ENCODE measurements at regions not wholly inside any gene's neighbourhood (a gene's known extent, or its start where the extent isn't known, plus 50 kb on each side); places are given as distances from the start of the nearest gene placed in this dataset.

DNA sequence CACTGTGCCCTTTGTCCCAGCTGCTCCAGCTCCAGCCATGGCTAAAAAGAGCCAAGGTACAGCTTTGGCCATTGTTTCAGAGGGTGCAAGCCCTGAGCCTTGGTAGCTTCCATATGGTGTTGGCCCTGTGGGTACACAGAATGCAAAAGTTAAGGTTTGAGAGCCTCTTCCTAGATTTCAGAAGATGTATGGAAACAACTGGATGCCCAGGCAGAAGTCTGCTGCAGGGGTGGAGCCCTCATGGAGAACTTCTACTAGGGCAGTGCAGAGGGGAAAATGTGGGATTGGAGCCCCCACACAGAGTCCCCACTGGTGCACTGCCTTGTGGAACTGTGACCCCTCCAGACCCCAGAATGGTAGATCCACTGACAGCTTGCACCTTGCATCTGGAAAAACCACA is 70.9 kb upstream of the MSX1 start:
- ChIA-PET CTCF (no interaction called here), POLR2A (ENCODE audit: unreplicated experiment) (no interaction called here)
- no TSS peak for BruUV-seq (replicated peaks)
- no peaks in the 10 kb centered on the region for H3K4me1 ChIP-seq (replicated peaks; ENCODE audit: insufficient read depth)
- intact Hi-C loops (cut with micrococcal nuclease; ENCODE audit: unreplicated experiment): no loop called here
- H3K79me2 ChIP-seq (ENCODE audit: low read depth): no peaks in the 10 kb centered on the region
- H3K9me2 ChIP-seq (ENCODE audit: insufficient read depth): no peaks in the 10 kb centered on the region
- no peak overlapping the region for H3K4me2 ChIP-seq
- no peaks in the 10 kb centered on the region for H4K20me1 ChIP-seq (ENCODE audit: insufficient read depth)
- no peak for DNase-seq
- no peak overlapping the region for H3K4me3 ChIP-seq
- no peak for TF ChIP-seq EZH2 (IDR thresholded peaks at IDR 0.05; ENCODE audit: low read depth)
- H3K27me3 ChIP-seq (ENCODE audit: insufficient read depth, low read depth): no peaks in the 10 kb centered on the region
- no peak overlapping the region for H3K27ac ChIP-seq
- H2AFZ ChIP-seq: no peak overlapping the region
- no peaks in the 10 kb centered on the region for H3F3A ChIP-seq (ENCODE audit: insufficient read depth, low read depth)
- peaks cover 3% of the 10 kb centered on the region; the same call in 1 of the 2 replicates for H3K9me3 ChIP-seq (ENCODE audit: insufficient read depth, low read depth)
- no peaks in the 10 kb centered on the region for H3K36me3 ChIP-seq (ENCODE audit: low read depth)

DNA sequence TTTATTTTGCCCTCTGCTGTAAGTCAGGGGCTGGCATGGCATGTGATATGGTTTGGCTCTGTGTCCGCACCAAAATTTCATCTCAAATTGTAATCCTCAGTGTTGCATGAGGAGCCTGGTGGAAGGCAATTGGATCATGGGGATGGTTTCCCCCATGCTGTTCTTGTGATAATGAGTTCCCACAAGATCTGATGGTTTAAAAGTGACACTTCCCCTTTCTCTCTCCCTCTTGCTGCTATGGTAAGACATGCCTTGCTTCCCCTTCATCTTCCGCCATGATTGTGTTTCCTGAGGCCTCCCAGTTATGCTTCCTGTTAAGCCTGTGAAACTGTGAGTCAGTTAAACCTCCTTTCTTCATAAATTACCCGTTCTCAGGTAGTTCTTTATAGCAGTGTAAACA is 72.0 kb upstream of the MSX1 start:
- H3K9me2 ChIP-seq (ENCODE audit: insufficient read depth): no peaks in the 10 kb centered on the region
- no peaks in the 10 kb centered on the region for H3K27me3 ChIP-seq (ENCODE audit: insufficient read depth, low read depth)
- TF ChIP-seq, protein P1, sequence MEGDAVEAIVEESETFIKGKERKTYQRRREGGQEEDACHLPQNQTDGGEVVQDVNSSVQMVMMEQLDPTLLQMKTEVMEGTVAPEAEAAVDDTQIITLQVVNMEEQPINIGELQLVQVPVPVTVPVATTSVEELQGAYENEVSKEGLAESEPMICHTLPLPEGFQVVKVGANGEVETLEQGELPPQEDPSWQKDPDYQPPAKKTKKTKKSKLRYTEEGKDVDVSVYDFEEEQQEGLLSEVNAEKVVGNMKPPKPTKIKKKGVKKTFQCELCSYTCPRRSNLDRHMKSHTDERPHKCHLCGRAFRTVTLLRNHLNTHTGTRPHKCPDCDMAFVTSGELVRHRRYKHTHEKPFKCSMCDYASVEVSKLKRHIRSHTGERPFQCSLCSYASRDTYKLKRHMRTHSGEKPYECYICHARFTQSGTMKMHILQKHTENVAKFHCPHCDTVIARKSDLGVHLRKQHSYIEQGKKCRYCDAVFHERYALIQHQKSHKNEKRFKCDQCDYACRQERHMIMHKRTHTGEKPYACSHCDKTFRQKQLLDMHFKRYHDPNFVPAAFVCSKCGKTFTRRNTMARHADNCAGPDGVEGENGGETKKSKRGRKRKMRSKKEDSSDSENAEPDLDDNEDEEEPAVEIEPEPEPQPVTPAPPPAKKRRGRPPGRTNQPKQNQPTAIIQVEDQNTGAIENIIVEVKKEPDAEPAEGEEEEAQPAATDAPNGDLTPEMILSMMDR (conservative IDR thresholded peaks at IDR 0.05): no peak
- TF ChIP-seq EZH2 (IDR thresholded peaks at IDR 0.05; ENCODE audit: low read depth): no peak
- no peaks in the 10 kb centered on the region for H4K20me1 ChIP-seq (ENCODE audit: insufficient read depth)
- no peaks in the 10 kb centered on the region for H3K4me1 ChIP-seq (replicated peaks; ENCODE audit: insufficient read depth)
- DNase-seq: no peak
- H3K36me3 ChIP-seq (ENCODE audit: low read depth): no peaks in the 10 kb centered on the region
- ChIA-PET POLR2A (ENCODE audit: unreplicated experiment) (no interaction called here), CTCF (no interaction called here)
- no peak overlapping the region for H3K4me3 ChIP-seq
- intact Hi-C loops (cut with micrococcal nuclease; ENCODE audit: unreplicated experiment): no loop called here
- no peak overlapping the region for H3K27ac ChIP-seq
- no peaks in the 10 kb centered on the region for H3F3A ChIP-seq (ENCODE audit: insufficient read depth, low read depth)
- H3K9me3 ChIP-seq (ENCODE audit: insufficient read depth, low read depth): peaks cover 3% of the 10 kb centered on the region; the same call in 1 of the 2 replicates
- no peak overlapping the region for H2AFZ ChIP-seq
- no peaks in the 10 kb centered on the region for H3K79me2 ChIP-seq (ENCODE audit: low read depth)
- BruUV-seq (replicated peaks): no TSS peak
- no peak overlapping the region for H3K4me2 ChIP-seq

DNA sequence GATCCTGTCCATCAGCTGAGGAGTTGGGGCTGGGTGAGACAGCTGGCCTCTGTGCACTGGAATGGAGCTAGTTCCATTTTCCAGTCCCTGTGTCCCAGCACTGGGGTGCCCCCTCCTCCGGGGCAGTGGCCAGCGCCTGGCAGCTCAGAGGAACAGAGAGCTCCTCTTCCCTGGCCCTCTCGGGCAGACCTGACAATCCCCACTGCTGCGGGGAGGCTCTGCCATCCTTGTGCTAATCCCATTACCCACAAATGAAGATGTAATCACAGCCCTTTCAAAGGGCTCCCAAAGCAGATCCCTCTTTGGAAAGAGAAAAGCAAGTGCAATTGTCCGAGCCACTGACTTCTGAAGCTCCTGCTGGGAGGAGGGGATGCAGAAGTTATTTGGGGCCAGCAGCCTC is 75.1 kb upstream of the MSX1 start:
- Histone ChIP-seq H3K27me3 (ENCODE audit: insufficient read depth, low read depth) (no peaks in the 10 kb centered on the region), H3K4me3 (no peak overlapping the region), H3F3A (ENCODE audit: insufficient read depth, low read depth) (no peaks in the 10 kb centered on the region), H3K36me3 (ENCODE audit: low read depth) (no peaks in the 10 kb centered on the region), H2AFZ (no peak overlapping the region), H4K20me1 (ENCODE audit: insufficient read depth) (no peaks in the 10 kb centered on the region), H3K4me1 (replicated peaks; ENCODE audit: insufficient read depth) (peaks cover 9% of the 10 kb centered on the region; the same call in 1 of the 2 replicates), H3K9me2 (ENCODE audit: insufficient read depth) (no peaks in the 10 kb centered on the region), H3K79me2 (ENCODE audit: low read depth) (no peaks in the 10 kb centered on the region), H3K27ac (no peak overlapping the region), H3K4me2 (no peak overlapping the region), H3K9me3 (ENCODE audit: insufficient read depth, low read depth) (peaks cover 3% of the 10 kb centered on the region; the same call in 1 of the 2 replicates)
- intact Hi-C loops (cut with micrococcal nuclease; ENCODE audit: unreplicated experiment): no loop called here
- POLR2A ChIA-PET (ENCODE audit: unreplicated experiment): no interaction called here
- no TSS peak for BruUV-seq (replicated peaks)
- CTCF ChIA-PET: no interaction called here
- no peak for DNase-seq
- TF ChIP-seq, protein P1 (conservative IDR thresholded peaks at IDR 0.05): no peak
- no peak for TF ChIP-seq EZH2 (IDR thresholded peaks at IDR 0.05; ENCODE audit: low read depth)

DNA sequence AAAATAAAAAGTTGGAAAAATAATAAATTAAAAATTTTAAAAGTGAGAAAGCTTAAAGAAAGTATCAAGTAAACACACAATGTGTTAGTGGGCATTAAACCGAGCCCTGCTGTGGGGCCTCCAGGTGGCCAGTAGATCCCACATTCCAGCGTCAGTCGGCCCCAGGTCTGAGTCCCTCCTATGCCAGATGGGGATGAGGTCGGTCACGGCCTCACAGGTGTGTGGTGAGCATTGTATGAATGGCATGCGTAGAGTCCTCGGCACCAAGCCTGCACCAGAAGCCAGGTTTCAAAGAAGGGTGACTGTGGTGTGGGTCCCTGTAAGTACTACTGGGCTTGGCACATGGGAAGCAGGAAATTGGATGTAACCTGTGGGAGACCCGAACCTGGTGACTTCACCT is 75.6 kb upstream of the MSX1 start:
- TF ChIP-seq, protein P1 (conservative IDR thresholded peaks at IDR 0.05): no peak
- TF ChIP-seq EZH2 (IDR thresholded peaks at IDR 0.05; ENCODE audit: low read depth): no peak
- no peaks in the 10 kb centered on the region for H3K36me3 ChIP-seq (ENCODE audit: low read depth)
- intact Hi-C loops (cut with micrococcal nuclease; ENCODE audit: unreplicated experiment): no loop called here
- no TSS peak for BruUV-seq (replicated peaks)
- DNase-seq: no peak
- no peaks in the 10 kb centered on the region for H3F3A ChIP-seq (ENCODE audit: insufficient read depth, low read depth)
- no peak overlapping the region for H3K4me3 ChIP-seq
- H3K9me3 ChIP-seq (ENCODE audit: insufficient read depth, low read depth): peaks cover 3% of the 10 kb centered on the region; the same call in 1 of the 2 replicates
- H3K27ac ChIP-seq: no peak overlapping the region
- ChIA-PET CTCF (no interaction called here), POLR2A (ENCODE audit: unreplicated experiment) (no interaction called here)
- H3K9me2 ChIP-seq (ENCODE audit: insufficient read depth): no peaks in the 10 kb centered on the region
- no peaks in the 10 kb centered on the region for H3K79me2 ChIP-seq (ENCODE audit: low read depth)
- peaks cover 9% of the 10 kb centered on the region; the same call in 1 of the 2 replicates for H3K4me1 ChIP-seq (replicated peaks; ENCODE audit: insufficient read depth)
- H4K20me1 ChIP-seq (ENCODE audit: insufficient read depth): no peaks in the 10 kb centered on the region
- no peaks in the 10 kb centered on the region for H3K27me3 ChIP-seq (ENCODE audit: insufficient read depth, low read depth)
- H3K4me2 ChIP-seq: no peak overlapping the region
- no peak overlapping the region for H2AFZ ChIP-seq

Data from PC-9 (cell line).